Activated CD8-positive, alpha-beta T cell treated with anti-CD3 and anti-CD28 coated beads for 36 hours (primary cell): ENCODE measurements at regions not wholly inside any gene's neighbourhood (a gene's known extent, or its start where the extent isn't known, plus 50 kb on each side); places are given as distances from the start of the nearest gene placed in this dataset.

Experiments used
- ATAC-seq: fragments of 200-7000 bp; cut with Tn5 transposase; one replicate; pipeline ENCODE4 v1.10.0; 2021; ENCODE audit warnings: mild to moderate bottlenecking, moderate library complexity
- CTCF ChIA-PET: fragments of 350-600 bp; sonication (Branson Sonifier 250); formaldehyde crosslinking; loops from one replicate; lab custom pipeline; 2021; ENCODE audit warnings: antibody characterized with exemption; lab: Charles Lee
- POLR2A ChIA-PET: fragments of 350-600 bp; sonication (Branson Sonifier 250); formaldehyde crosslinking; loops from one replicate; lab custom pipeline; 2021; ENCODE audit warnings: antibody characterized with exemption; lab: Charles Lee
- DNase-seq: peaks from one replicate; pipeline ENCODE4 v3.0.0-alpha.2; 2020
- H3K27ac Mint-ChIP-seq: one replicate; pipeline ENCODE4 v1.8.0; 2021; ENCODE audit warnings: mild to moderate bottlenecking, mixed read lengths
- H3K27me3 Mint-ChIP-seq: one replicate; pipeline ENCODE4 v1.8.0; 2021; ENCODE audit warnings: mixed read lengths
- H3K36me3 Mint-ChIP-seq: one replicate; pipeline ENCODE4 v1.8.0; 2021; ENCODE audit warnings: low read depth, mixed read lengths
- H3K4me1 Mint-ChIP-seq: one replicate; pipeline ENCODE4 v1.8.0; 2021; ENCODE audit warnings: low read depth, mixed read lengths
- H3K4me3 Mint-ChIP-seq: one replicate; pipeline ENCODE4 v1.8.0; 2021; ENCODE audit warnings: mild to moderate bottlenecking, moderate library complexity, mixed read lengths
- H3K9me3 Mint-ChIP-seq: one replicate; pipeline ENCODE4 v1.8.0; 2021; ENCODE audit warnings: mixed read lengths
- intact Hi-C: fragments of 100-400 bp; cut with micrococcal nuclease; formaldehyde crosslinking; loops from one replicate; pipeline ENCODE4 v1.10.0; 2022
- TF ChIP-seq, protein P1 (sequence below): fragments of 200-600 bp; IDR thresholded peaks from one replicate; pipeline ENCODE4 v1.8.0; 2022; ENCODE audit warnings: antibody characterized with exemption, mild to moderate bottlenecking

DNA sequence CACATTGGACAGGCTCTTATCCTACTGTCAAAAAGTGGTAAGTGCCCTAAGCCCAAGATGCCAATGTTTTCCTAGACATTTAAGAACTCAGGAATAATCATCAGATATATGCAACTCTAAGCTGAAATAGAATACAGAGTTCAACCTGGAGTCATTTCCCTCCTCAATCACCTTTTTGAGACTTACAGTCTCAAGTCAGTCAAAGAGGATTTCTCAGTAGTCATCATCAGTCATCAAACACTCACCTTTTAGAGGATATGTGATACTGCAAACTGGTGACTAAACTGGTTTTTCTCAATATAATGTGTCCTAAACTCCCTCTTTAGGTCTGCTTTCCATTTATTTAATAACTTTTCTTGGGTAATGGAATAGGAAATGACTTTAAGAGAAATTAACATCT lies 145.3 kb upstream of the ADAMTS5 start:
- ATAC-seq (no peak), DNase-seq (no peak)
- no peak overlapping the region for H3K27ac Mint-ChIP-seq
- intact Hi-C loops, result no loop called here
- ChIA-PET CTCF (no interaction called here), POLR2A (no interaction called here)
- TF ChIP-seq, protein P1, sequence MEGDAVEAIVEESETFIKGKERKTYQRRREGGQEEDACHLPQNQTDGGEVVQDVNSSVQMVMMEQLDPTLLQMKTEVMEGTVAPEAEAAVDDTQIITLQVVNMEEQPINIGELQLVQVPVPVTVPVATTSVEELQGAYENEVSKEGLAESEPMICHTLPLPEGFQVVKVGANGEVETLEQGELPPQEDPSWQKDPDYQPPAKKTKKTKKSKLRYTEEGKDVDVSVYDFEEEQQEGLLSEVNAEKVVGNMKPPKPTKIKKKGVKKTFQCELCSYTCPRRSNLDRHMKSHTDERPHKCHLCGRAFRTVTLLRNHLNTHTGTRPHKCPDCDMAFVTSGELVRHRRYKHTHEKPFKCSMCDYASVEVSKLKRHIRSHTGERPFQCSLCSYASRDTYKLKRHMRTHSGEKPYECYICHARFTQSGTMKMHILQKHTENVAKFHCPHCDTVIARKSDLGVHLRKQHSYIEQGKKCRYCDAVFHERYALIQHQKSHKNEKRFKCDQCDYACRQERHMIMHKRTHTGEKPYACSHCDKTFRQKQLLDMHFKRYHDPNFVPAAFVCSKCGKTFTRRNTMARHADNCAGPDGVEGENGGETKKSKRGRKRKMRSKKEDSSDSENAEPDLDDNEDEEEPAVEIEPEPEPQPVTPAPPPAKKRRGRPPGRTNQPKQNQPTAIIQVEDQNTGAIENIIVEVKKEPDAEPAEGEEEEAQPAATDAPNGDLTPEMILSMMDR, result no peak
- no peaks in the 10 kb centered on the region for H3K36me3 Mint-ChIP-seq
- H3K4me1 Mint-ChIP-seq, result no peaks in the 10 kb centered on the region
- no peaks in the 10 kb centered on the region for H3K27me3 Mint-ChIP-seq
- H3K9me3 Mint-ChIP-seq, result no peaks in the 10 kb centered on the region
- no peak overlapping the region for H3K4me3 Mint-ChIP-seq

DNA sequence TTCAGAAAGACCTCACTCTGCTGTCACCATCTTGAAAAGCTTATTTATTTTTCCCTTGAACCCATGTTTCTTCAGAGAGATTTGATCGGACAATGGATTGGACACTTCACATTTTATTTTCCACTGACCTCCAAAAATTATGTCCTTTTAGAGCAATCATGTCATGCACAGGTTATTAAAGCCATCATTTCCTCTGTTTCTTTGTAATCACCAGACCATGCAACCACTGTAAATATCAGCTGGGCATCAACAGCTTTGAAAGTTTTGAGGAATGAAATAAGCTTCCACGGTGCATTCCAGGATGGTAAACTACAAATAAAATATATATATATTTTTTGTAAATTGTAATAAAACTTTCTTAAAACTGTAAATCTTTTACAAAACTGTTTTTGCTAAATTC lies 144.1 kb upstream of the ADAMTS5 start:
- no peaks in the 10 kb centered on the region for H3K27me3 Mint-ChIP-seq
- POLR2A ChIA-PET, result no interaction called here
- TF ChIP-seq, protein P1, result no peak
- DNase-seq, result no peak
- H3K27ac Mint-ChIP-seq, result no peak overlapping the region
- CTCF ChIA-PET, result no interaction called here
- H3K9me3 Mint-ChIP-seq, result no peaks in the 10 kb centered on the region
- H3K4me3 Mint-ChIP-seq, result no peak overlapping the region
- no peak for ATAC-seq
- intact Hi-C loops, result no loop called here
- H3K4me1 Mint-ChIP-seq, result no peaks in the 10 kb centered on the region
- H3K36me3 Mint-ChIP-seq, result no peaks in the 10 kb centered on the region

DNA sequence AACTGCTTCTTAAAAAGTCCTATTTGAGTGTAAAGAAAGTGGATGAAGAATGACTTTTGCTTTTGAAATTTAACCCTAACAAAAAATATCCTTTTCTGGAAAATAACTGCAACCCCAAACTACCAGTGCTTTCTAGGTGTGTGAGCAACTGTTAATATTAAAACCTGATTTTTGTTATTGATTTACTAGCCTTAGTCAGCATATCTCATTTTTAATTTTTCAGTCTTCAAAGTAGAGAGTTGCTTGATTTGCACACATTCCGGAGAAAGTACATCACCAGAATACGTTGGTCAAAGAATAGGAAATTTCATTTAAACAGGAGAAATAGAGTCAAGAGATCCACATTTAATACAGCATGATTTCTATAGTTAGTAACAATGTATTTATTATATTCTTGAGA lies 141.8 kb upstream of the ADAMTS5 start:
- H3K4me1 Mint-ChIP-seq, result no peaks in the 10 kb centered on the region
- no peaks in the 10 kb centered on the region for H3K9me3 Mint-ChIP-seq
- H3K4me3 Mint-ChIP-seq, result no peak overlapping the region
- no peaks in the 10 kb centered on the region for H3K36me3 Mint-ChIP-seq
- no peaks in the 10 kb centered on the region for H3K27me3 Mint-ChIP-seq
- no peak for ATAC-seq
- POLR2A ChIA-PET, result no interaction called here
- no peak for DNase-seq
- CTCF ChIA-PET, result no interaction called here
- no peak overlapping the region for H3K27ac Mint-ChIP-seq
- intact Hi-C loops, result no loop called here
- TF ChIP-seq, protein P1, result no peak

DNA sequence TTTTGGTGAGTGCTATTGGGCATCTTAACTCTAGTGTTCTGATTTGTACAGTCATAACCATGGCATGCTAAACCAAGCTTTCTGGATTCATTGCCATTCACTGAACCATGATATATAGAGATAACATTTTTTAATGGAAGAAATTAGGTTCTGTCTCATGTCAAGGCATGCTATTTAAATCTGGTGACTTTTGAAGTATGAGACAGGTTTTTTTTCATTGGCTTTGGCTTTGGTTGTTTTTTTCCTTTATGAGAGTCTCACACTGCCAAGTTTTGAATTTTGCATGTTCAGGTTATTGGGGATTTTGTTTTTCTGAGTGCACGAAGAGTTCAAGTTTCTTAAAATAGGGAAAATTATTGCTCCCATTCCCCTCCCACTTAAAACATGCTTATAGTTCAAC lies 141.3 kb upstream of the ADAMTS5 start:
- Mint-ChIP-seq H3K36me3 (no peaks in the 10 kb centered on the region), H3K27me3 (no peaks in the 10 kb centered on the region), H3K4me1 (no peaks in the 10 kb centered on the region), H3K27ac (no peak overlapping the region), H3K9me3 (no peaks in the 10 kb centered on the region), H3K4me3 (no peak overlapping the region)
- ChIA-PET CTCF (no interaction called here), POLR2A (no interaction called here)
- DNase-seq (no peak), ATAC-seq (no peak)
- TF ChIP-seq, protein P1, result no peak
- intact Hi-C loops, result no loop called here

DNA sequence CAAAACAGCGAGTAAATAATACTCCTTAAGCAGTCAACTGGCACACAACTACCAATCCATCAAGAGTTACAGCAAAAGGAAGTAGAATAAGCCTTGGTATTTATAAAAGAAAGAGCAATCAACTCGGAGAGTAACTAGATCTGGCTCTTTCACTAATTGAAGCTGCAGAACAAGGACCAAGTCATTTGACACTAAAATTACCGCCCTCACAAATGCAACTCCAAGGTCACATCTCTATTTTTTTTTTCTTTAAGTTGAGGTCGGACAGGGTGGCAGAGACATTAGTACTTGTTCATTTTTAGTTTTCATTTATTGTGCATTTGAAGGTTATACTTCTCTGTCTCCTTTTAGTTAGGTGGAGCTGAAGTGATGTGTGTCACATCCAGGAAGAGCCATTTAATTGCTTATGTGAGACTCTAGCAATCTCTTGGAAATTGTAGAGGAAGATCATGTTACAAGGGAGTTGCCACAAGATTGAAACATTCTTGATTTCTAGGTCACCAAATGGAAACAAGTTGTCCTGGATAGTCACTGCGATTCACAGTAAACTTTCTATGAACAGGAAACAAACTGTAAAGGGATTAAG lies 138.1 kb upstream of the ADAMTS5 start:
- H3K4me1 Mint-ChIP-seq, result no peaks in the 10 kb centered on the region
- H3K9me3 Mint-ChIP-seq, result peaks cover 8% of the 10 kb centered on the region
- no peak overlapping the region for H3K27ac Mint-ChIP-seq
- no peaks in the 10 kb centered on the region for H3K27me3 Mint-ChIP-seq
- DNase-seq, result no peak
- POLR2A ChIA-PET, result interaction anchor here (0.6 kb wide), 1 partner anchor 1696 kb away, joined by 3 read pairs; no protein-coding TSS in a partner anchor
- CTCF ChIA-PET, result no interaction called here
- no peak for ATAC-seq
- H3K4me3 Mint-ChIP-seq, result no peak overlapping the region
- TF ChIP-seq, protein P1, result no peak
- intact Hi-C loops, result no loop called here
- no peaks in the 10 kb centered on the region for H3K36me3 Mint-ChIP-seq
